Left colon (tissue), 2 donors: ENCODE measurements at regions not wholly inside any gene's neighbourhood (a gene's known extent, or its start where the extent isn't known, plus 50 kb on each side); places are given as distances from the start of the nearest gene placed in this dataset.

ENCODE experiments used
- ATAC-seq: fragments of 200-7000 bp; cut with Tn5 transposase; one replicate; pipeline ENCODE4 v1.9.1; 2020; ENCODE audit warnings: mild to moderate bottlenecking, moderate library complexity
- DNase-seq, 2 donors: peaks; one replicate each; pipeline ENCODE4 v3.0.0-alpha.2; 2020
- intact Hi-C, 2 donors: fragments of 100-400 bp; cut with DNase I in 1 of 2; cut with micrococcal nuclease in 1 of 2; formaldehyde crosslinking; loops; one replicate each; pipeline versions ENCODE4 v1.11.2 to v1.14.0; 2022; cut with DNase I, micrococcal nuclease
- donor health status: DM: no; HTN: no; CAD: no.
- donor health status: DM: yes; HTN: yes; CAD: no.

DNA sequence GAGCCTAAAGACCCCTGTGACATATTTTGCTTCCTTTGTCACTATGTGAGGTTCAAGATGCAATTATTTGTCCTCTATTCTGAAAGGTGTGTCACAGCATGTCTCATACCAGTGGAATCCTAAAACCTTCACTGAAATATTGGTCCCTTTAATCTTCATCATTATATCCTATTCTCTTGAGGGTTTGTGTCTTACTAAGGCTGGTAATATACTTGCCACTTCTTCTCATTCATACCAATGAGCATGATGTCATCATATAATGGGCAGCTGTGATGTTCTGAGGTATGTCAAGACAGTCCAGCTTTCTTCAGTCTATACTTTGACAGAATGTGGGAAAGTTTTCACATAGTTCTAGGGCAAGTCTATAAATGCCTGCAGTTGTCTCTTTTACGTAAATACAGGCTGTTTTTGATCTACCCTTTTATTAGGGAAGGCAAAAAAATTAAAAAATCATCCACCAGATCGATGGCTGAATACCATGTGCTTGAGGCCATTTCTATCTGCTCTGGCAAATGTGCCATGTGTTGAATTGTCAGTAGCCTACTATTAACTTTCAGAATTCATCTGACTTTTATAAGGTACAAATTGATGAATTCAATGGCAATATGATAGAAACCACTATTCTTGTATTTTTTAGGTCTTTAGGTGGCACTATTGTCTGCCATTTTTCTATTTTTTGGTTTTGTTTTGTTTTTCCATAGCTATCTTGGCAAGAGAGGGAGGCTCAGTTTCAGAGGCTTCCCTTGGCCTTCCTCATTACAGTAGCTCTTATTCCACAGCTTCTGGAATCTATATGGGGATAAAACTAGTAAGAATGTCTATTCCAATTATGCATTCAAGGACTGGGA is 209.0 kb downstream of the PPARGC1A start:
- ATAC-seq (no peak), DNase-seq (no peak)
- intact Hi-C loops: no loop called here

DNA sequence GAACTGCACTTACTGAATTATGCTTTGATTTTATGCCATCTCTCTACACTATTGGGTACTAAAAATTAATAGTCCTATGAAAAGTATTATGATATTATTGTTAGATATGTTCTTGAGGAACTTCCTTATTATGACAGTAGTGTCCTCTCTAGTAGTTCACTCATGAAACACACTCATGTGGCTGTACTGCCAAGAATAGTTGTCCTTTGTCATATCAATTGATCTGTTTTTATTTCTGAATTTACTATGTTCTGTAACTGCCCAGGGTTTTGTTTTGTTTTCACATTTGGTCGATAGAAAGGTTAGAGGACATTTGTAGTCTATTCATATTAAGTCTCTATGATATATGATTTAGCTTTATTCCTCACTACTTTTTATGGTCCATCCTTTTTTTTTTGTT is 215.2 kb downstream of the PPARGC1A start:
- intact Hi-C loops: no loop called here
- DNase-seq (no peak), ATAC-seq (no peak)

DNA sequence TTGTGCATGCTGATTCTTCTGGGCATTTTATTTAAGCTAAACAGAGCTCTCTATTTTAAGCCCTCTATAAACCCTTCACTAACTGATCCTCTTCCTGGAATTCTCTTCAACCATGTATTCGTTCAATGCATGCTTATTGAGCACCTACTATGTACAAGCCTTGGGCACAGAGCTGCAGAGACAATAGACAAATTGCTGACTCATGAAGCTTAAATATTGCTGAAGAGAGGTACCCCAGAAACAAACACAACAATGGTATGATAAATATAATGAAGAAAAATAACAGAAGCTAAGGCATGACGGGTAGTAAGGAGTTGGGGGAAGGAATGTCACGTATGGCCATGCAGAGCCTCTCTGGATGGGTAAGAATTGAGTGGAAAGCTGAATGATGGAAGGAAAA is 222.2 kb downstream of the PPARGC1A start:
- intact Hi-C loops: no loop called here
- ATAC-seq: no peak
- DNase-seq: no peak

DNA sequence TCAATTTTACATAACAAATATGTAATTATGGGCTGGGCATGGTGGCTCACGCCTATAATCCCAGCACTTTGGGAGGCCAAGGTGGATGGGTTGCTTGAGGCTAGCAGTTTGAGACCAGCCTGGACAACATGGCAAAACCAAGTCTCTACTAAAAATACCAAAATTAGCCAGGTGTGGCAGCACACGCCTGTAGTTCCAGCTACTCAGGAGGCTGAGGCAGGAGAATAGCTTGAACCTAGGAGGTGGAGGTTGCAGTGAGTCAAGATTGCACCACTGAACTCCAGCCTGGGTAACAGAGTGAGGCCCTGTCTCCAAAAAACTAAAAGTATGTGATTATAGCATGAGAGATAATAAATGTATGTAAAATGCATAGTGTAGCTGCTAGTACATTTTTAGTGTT is 229.0 kb downstream of the PPARGC1A start:
- intact Hi-C loops: no loop called here
- DNase-seq (no peak), ATAC-seq (no peak)

DNA sequence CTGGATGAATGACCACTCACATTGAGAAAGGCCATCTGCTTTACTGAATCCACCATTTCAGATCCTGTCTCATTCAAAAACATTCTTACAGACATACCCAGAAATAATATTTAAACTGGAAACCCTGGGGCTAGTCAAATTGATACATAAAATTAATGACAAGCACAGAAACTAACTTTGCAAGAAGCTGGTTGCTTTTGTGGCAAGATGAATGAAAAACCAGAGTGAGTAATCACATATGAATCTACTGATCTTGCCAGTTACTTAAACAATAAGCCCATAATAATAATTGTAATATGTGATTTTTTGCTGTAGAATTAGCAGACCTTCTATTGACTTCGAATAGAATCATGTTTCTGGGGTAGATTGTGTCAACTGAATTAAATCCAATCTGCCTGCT is 235.1 kb downstream of the PPARGC1A start:
- intact Hi-C loops: no loop called here
- ATAC-seq (no peak), DNase-seq (no peak)

DNA sequence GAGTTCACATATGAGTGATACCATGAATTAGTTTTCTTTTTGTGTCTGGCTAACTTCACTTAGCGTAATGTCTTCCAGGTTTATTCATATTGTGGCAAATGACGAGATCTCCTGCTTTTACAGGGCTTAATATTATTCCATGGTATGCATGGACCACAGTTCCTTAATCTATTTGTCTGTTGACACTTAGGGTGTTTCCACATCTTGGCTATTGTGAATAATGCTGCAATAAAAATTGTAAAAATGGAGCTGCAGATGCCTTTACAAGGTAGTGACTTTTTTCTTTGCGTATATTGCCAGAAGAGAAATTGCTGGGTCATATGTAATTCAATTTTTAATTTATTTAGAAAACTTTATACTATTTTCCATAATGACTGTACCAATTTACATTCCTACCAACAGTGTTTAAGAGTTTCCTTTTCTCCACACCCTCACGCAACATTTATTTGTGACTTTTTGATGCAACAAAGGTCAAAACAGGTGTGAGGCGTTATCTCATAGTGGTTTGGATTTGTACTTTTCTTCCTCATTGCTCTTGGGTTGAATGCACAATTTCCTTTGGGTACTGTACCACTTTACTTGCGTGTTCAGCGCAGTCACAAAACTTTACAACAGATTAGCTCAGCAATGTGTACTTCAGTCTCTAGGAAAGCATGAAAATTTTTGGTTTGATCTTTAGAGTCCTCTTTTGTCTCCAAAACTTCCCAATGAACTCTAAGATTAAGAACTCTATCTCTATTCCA is 240.8 kb downstream of the PPARGC1A start:
- peak; percentile 96 for ATAC-seq
- intact Hi-C loops: no loop called here
- no peak for DNase-seq

DNA sequence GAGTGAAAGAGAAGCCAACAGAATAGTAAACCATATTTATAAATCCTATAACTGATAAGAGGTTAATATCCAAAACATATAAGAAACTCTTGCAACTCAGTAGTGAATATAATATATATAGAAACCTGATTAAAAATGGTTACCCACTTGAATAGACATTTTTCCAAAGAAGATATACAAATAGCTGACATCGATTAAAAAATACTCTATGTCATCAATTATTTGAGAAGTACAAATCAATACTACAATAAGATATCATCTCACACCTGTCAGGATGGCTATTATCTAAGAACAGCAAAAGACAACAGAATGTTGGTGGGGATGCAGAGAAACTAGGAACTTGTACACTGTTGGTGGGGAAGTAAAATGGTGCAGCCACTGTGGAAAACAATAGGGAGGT is 254.4 kb downstream of the PPARGC1A start:
- ATAC-seq (no peak), DNase-seq (no peak)
- intact Hi-C loops: no loop called here

DNA sequence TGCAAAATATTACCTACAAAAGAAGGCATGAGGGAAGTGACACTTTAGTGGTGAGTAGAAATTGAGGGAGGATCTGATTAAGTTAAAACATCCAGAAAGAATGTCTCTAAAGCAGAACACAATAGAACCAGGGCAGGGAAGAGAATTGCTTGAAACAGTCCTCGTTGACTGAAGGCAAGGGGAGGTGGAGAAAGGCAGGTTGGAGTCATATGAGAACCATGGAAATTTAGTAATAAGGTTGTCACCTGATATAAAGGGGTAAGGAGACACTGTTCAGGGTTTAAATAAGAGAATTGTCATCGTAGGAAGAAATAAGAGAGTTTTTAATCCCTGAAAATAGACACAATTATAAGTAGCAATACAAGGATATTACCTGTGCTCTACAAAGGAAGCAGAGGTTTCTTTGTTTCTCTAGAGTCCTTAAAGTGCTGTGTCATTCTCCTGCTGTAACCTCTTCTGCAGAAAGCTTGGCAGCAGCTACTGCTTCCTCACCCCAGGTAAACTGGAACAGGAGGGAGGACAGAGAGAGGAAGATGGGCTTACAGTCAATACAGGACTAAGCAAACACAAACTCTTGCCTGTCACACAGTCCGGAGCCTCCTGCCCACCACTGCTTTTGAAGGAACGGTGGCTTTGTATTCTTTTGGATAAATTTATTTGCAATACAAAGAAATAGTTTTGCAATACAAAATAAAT is 258.4 kb downstream of the PPARGC1A start:
- intact Hi-C loops: no loop called here
- ATAC-seq (peak; percentile 81), DNase-seq (peak in 1 of 2 donors; percentile 3)

DNA sequence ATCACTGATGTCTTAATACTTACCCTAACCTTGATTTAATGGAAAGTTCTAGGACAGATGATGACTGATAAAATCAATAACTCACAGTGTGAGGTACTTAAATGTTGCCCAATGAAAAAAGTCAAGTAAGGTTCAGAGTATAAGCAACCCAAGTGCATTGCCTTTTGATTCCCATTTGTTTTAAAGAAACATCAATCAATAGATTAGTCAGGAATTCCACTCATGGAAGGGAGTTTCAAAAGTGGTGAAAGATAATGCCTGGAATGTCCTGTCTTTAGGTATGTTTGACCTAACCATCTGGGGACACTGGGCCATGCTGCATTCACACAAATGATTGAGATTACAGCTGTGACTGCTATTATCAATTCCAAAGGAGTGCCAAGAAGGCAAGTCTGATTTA is 259.7 kb downstream of the PPARGC1A start:
- DNase-seq: no peak
- ATAC-seq: no peak
- intact Hi-C loops: no loop called here

DNA sequence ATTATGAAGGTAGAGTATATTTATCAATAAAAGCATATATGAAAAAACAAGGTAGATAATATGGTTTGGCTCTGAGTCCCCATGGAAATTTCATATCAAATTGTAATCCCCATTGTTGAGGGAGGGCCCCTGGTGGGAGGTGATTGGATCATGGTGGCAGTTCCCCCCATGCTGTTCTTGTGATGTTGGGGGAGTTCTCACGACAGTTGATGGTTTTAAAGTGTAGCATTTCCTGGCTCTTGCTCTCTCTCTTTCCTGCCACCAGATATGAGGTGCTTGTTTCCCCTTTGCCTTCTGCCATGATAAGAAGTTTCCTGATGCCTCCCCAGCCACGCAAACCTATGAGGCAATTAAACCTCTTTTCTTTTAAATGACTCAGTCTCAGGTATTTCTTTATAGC is 260.4 kb downstream of the PPARGC1A start:
- no peak for ATAC-seq
- intact Hi-C loops: no loop called here
- DNase-seq: no peak

DNA sequence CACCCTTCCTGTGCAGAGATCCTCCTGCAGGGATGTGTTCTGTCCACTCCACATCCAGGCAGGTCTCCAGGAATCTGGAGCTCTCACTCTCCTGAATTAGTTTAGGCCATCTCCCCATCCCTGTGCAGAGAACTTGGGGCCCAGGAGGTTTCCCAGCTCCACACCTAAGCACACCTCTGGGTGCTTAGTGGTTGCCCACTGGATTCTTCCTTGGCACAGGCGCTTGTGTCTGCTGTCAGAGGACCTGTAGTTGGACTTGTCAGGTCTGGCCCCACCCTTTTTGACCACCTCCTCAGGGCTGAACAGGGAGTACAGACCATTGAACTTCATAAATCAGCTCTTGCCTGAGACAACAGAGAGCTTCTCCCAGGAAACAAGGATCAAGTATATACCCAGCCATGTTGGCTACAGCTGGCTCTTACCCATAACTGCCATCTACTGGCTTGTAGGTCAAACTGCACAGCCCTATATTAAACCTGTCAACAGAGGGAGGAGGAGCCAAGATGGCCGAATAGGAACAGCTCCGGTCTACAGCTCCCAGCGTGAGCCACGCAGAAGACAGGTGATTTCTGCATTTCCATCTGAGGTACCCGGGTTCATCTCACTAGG is 275.5 kb downstream of the PPARGC1A start:
- DNase-seq (no peak), ATAC-seq (peak; percentile 84)
- intact Hi-C loops: no loop called here

DNA sequence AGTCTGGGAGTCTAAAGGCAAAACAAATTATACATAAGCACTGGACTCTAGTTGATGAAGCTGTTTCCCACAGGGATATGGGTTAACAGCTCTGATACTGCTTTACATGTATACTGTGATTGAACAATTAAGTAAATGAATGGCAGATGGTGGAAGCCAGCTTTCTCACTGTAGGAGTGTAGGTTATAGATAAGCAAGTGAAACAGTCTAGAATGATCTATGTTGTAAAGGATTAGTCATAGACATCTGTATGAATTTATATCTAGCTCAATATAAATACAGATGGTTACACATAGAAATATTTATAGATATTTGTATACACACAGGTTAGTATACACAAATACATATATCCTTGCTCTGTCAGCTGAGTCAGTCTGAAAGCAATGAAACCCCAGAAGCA is 276.1 kb downstream of the PPARGC1A start:
- ATAC-seq: peak; percentile 77
- intact Hi-C loops: no loop called here
- DNase-seq: no peak

DNA sequence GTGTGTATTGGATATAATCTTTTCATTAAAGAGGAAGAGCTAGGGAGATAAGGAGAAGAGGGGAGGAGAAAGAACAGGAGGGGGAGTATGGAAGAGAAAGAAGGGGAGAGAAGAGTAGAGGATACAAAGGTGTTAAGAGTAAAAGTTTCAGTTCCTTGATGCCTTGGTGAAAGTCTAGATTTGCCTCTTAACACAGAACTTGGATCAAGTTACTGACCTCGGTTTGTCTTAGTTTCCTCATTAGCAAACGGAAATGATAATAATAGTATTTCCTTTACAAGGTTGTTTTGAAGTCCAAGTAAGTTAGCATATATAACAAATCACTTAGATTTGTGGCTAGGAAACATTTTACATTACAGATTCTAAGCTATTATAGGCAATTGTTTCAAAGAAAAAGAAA is 287.1 kb downstream of the PPARGC1A start:
- ATAC-seq: no peak

DNA sequence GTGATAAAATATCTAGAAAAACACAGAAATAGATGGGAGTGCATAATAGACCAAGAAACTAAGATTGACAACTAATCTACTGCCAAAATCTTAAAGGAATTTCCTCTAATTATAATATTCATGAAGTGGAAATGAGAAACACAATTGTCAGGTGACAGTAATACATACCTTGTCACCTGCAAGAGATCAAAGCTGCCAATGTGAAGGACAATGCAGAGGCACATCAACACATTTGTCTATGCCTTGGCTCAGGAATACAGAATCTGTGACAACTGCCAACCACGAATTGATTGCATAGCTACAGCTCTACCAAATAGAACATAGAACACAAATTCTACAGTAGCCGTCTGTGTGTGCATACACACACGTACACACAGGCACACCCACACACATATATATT is 295.7 kb downstream of the PPARGC1A start:
- intact Hi-C loops: no loop called here
- no peak for DNase-seq
- no peak for ATAC-seq

More for the DNA sequence above, 287.1 kb downstream of the PPARGC1A start:
- no peak for DNase-seq
- intact Hi-C loops: no loop called here

DNA sequence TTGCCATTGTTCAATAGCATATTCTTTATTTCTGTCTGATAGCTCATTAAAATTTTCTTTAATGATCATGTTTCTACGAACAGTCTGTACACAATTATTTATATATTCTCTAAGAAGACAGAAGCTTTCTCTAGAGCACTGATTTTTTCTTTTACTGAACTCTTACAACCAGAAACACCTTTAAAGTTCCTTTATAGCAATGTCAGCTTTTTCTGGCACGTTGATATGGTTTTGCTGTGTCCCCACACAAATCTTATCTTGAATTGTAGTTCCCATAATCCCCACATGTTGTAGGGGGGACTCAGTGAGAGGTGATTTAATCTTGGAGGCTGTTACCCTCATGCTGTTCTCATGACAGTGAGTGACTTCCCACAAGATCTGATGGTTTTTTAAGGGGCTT is 299.4 kb downstream of the PPARGC1A start:
- ATAC-seq: no peak
- DNase-seq: no peak

DNA sequence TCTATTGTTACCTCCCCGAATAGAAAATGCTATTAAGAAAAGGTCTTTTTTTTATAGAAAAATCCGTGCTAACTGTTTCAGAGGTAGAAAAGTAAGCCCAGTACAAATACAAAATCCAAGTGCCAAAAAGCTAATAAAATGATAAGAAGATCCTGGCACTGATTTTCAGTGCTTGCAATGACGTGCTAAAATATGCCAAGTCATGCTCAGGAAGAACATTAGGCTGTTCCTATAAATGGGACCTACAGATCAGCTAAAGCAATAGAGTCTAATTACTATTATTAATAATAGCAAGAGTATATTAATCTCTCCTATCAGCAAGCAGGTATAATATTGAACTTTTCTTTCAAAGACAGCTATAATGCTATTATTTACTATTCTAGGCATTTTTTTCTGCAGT is 305.8 kb downstream of the PPARGC1A start:
- ATAC-seq (no peak), DNase-seq (no peak)
- intact Hi-C loops: no loop called here

More for the DNA sequence above, 299.4 kb downstream of the PPARGC1A start:
- intact Hi-C loops: no loop called here

DNA sequence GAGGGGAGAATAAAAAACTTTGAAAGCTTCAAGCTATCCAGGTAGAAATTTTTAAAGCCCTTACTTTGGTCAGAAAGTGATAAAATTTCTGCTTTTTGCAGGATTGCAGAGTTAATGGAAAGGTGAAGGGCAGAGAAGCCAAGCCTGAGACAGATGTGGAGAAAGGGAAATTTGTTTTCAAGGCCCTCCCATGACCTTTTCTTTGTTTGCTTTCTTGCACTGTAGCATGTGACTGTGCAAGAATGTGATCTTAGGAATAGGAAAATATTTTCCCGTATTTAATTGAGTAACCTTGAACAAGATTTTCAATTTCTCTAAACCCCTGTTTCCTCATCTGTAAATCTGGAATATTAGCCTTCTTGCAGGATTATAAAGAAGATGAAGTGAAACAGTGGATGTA is 307.2 kb downstream of the PPARGC1A start:
- ATAC-seq: peak; percentile 47
- intact Hi-C loops: no loop called here
- no peak for DNase-seq

DNA sequence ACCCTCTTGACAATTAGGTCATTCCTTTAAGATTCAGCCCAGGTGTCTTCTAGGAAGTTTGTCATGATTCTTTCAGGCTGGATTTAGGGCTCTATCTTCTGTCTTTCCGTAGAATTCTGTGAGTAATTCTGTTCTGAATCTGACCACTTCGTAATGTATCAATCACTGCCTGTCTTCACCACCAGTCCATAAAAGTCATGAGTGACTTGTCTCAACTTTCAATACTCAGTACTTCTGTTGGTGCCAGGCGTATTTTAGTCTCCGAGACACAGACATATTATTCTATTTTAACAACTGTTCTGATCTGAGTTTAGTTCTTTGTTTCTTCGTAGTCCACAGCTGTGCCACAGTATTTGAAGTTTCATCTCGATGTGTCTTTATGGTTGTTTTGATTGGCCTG is 310.7 kb downstream of the PPARGC1A start:
- intact Hi-C loops: no loop called here
- DNase-seq (no peak), ATAC-seq (no peak)

DNA sequence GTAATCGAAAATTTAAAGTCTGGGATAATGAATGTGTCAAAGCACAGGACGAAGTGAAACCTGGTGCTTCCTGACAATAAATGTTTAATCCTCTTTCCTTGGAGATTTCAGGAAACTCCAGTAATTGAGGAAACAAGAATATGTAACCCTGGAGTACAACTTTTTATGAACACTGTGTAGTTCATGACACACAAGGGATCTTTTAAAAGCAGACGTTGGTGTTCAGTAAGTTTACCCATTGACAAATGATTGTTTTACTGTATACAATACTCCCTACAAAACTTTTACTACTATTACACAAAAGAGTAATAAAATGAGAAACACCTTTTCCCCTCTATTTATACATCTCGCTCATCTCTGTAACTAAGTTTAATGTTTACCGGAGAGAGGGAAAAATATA is 312.4 kb downstream of the PPARGC1A start:
- ATAC-seq (peak; percentile 95), DNase-seq (no peak)
- intact Hi-C loops: no loop called here

DNA sequence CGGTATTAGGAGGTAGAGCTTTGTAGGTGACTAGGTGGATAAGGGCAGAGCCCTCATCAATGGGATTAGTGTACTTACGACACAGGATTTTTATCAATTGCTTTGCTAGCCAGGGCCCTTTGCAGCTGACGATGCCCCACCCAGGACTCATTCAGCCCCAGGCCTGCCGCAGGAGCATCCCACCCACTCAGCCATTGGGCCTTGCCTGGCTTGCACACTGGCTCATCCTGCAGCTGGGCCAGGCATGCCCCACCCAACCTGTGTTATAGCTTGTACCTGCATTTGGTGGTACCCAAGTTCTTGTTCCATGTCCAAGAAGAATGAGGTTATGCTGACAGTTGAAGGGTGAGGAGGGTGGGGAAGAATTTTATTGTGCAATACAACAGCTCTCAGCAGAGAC is 317.5 kb downstream of the PPARGC1A start:
- intact Hi-C loops: no loop called here
- no peak for ATAC-seq
- DNase-seq: no peak
